SK-N-SH (cell line): ENCODE measurements at regions not wholly inside any gene's neighbourhood (a gene's known extent, or its start where the extent isn't known, plus 50 kb on each side); places are given as distances from the start of the nearest gene placed in this dataset.
"Not testable (repeated sequence)": the region's sequence is repeated elsewhere in the genome, so short reads cannot be mapped to it uniquely, and the experiment has no call there.

Experiments used
- CTCF ChIA-PET: fragments of 300-600, 350-600 bp; formaldehyde crosslinking; extraction: SDS; loops from one replicate; lab custom pipeline; 2021; lab: Yijun Ruan, JAX
- POLR2A ChIA-PET: fragments of 350-600 bp; sonication (Branson Sonifier 250); formaldehyde crosslinking; extraction: SDS; loops from one replicate; lab custom pipeline; 2020; ENCODE audit warnings: antibody characterized with exemption, inconsistent platforms; lab: Yijun Ruan, JAX
- DNase-seq: peaks from one replicate; pipeline ENCODE4 v3.0.0; 2012
- H2AFZ ChIP-seq: fragments of 200-600 bp; sonication (generic); 2 replicates; pipeline ENCODE4 v1.8.1; 2016; ENCODE audit warnings: antibody characterized with exemption, mild to moderate bottlenecking, low read depth
- H3F3A ChIP-seq: fragments of 200-600 bp; sonication (generic); replicated peaks from 2 replicates; pipeline ENCODE3; 2016; ENCODE audit warnings: antibody characterized with exemption, mild to moderate bottlenecking; ENCODE audit not compliant: insufficient read depth
- H3K27ac ChIP-seq, 2 experiments: fragments of 200-500 bp in 1 of 2; fragments of 200-600 bp in 1 of 2; sonication (Bioruptor generic) in 1 of 2; sonication (generic), shearing (Covaris generic) in 1 of 2; 2 replicates each; pipeline versions ENCODE4 v1.5.1 to v1.6.1; 2014 to 2016; ENCODE audit warnings: low read depth in 2 of 2, inconsistent platforms in 1 of 2, low read length in 1 of 2, mild to moderate bottlenecking in 1 of 2, mixed read lengths in 1 of 2
- H3K27me3 ChIP-seq: fragments of 200-600 bp; sonication (generic), shearing (Covaris generic); 2 replicates; pipeline ENCODE4 v1.6.1; 2016; ENCODE audit warnings: mixed run types; ENCODE audit not compliant: insufficient read depth
- H3K36me3 ChIP-seq, 2 experiments: fragments of 200-500 bp in 1 of 2; fragments of 200-600 bp in 1 of 2; sonication (Bioruptor generic) in 1 of 2; sonication (generic) in 1 of 2; replicated peaks in 1 of 2; 2 replicates each; pipeline versions ENCODE3 to v1.5.1; 2014 to 2016; ENCODE audit warnings: low read length in 1 of 2, mild to moderate bottlenecking in 1 of 2; ENCODE audit not compliant: insufficient read depth in 2 of 2, control insufficient read depth in 1 of 2
- H3K4me1 ChIP-seq, 2 experiments: fragments of 200-500 bp in 1 of 2; fragments of 200-600 bp in 1 of 2; sonication (Bioruptor generic) in 1 of 2; sonication (generic), shearing (Covaris generic) in 1 of 2; 2 replicates each; pipeline versions ENCODE4 v1.5.1 to v1.6.1; 2014 to 2016; ENCODE audit warnings: low read depth in 1 of 2, low read length in 1 of 2, mixed run types in 1 of 2; ENCODE audit not compliant: insufficient read depth in 2 of 2, control insufficient read depth in 1 of 2
- H3K4me2 ChIP-seq: fragments of 200-600 bp; sonication (generic), shearing (Covaris generic); 2 replicates; pipeline ENCODE4 v1.6.1; 2017; ENCODE audit warnings: mixed run types
- H3K4me3 ChIP-seq, 2 experiments: fragments of 200-500 bp in 1 of 2; fragments of 200-600 bp in 1 of 2; sonication (Bioruptor generic) in 1 of 2; sonication (generic), shearing (Covaris generic) in 1 of 2; 2 replicates each; pipeline versions ENCODE4 v1.5.1 to v1.8.1; 2014 to 2016; ENCODE audit warnings: low read depth in 2 of 2, inconsistent platforms in 1 of 2, low read length in 1 of 2, mild to moderate bottlenecking in 1 of 2, mixed read lengths in 1 of 2, moderate library complexity in 1 of 2
- H3K79me2 ChIP-seq: fragments of 200-600 bp; sonication (generic); 2 replicates; pipeline ENCODE4 v1.8.1; 2017; ENCODE audit warnings: mild to moderate bottlenecking; ENCODE audit not compliant: insufficient read depth
- H3K9ac ChIP-seq: fragments of 200-600 bp; sonication (generic); 2 replicates; pipeline ENCODE4 v1.6.1; 2017; ENCODE audit warnings: mixed run types
- H3K9me2 ChIP-seq: fragments of 200-600 bp; sonication (generic); 2 replicates; pipeline ENCODE4 v1.6.1; 2017; ENCODE audit warnings: mixed run types
- H3K9me3 ChIP-seq: fragments of 200-600 bp; sonication (generic); 2 replicates; pipeline ENCODE4 v1.6.1; 2017; ENCODE audit warnings: mixed run types, mild to moderate bottlenecking, moderate library complexity
- H4K20me1 ChIP-seq: fragments of 200-600 bp; sonication (generic); 2 replicates; pipeline ENCODE4 v1.6.1; 2017; ENCODE audit warnings: mild to moderate bottlenecking, mixed run types; ENCODE audit not compliant: insufficient read depth
- CHD2 ChIP-seq: fragments of 150-350 bp; IDR thresholded peaks from 2 replicates; pipeline ENCODE4 v1.6.1; 2018; ENCODE audit warnings: low read length; ENCODE audit not compliant: partially characterized antibody
- CTCF ChIP-seq: fragments of 200-600 bp; sonication (generic); IDR thresholded peaks from 2 replicates; pipeline ENCODE4 v1.6.1; 2017; ENCODE audit warnings: antibody characterized with exemption, mild to moderate bottlenecking, moderate library complexity
- EZH2phosphoT487 ChIP-seq: fragments of 200-600 bp; sonication (generic); IDR thresholded peaks from 2 replicates; pipeline ENCODE4 v1.6.1; 2017; ENCODE audit warnings: low read depth, mixed run types, mild to moderate bottlenecking, antibody characterized with exemption, moderate library complexity, borderline replicate concordance
- GATA2 ChIP-seq: sonication (generic); formaldehyde crosslinking; IDR thresholded peaks from 2 replicates; pipeline ENCODE4 v1.5.0; 2020; ENCODE audit warnings: mild to moderate bottlenecking, missing genetic modification reagents
- IRF3 ChIP-seq: fragments of 150-350 bp; IDR thresholded peaks from 2 replicates; pipeline ENCODE4 v1.6.1; 2016; ENCODE audit warnings: mild to moderate bottlenecking, low read depth, low read length
- NRF1 ChIP-seq: IDR thresholded peaks from 2 replicates; pipeline ENCODE4 v1.6.1; 2012; ENCODE audit warnings: low read depth, mild to moderate bottlenecking, low read length
- POLR2AphosphoS5 ChIP-seq: IDR thresholded peaks from 2 replicates; pipeline ENCODE4 v1.6.1; 2012; ENCODE audit warnings: low read depth, low read length
- ZBTB33 ChIP-seq: IDR thresholded peaks from 2 replicates; pipeline ENCODE4 v1.4.0; 2012; ENCODE audit warnings: low read depth, borderline replicate concordance
- WGBS: methylation state at CpG from one replicate; pipeline ENCODE4 v1.1.6; 2017; ENCODE audit warnings: low lambda C conversion rate; 5-methylcytosine and 5-hydroxymethylcytosine counted together

- no peak overlapping the region for H3K27ac ChIP-seq
- no peak overlapping the region for H2AFZ ChIP-seq
- H3K9me2 ChIP-seq = no peaks in the 10 kb centered on the region
- H3K79me2 ChIP-seq = no peaks in the 10 kb centered on the region
- H3K9ac ChIP-seq = no peak overlapping the region
- no peaks in the 10 kb centered on the region; a peak in 1 of 4 replicates for H3K4me1 ChIP-seq
- POLR2A ChIA-PET = no interaction called here
- whole genome bisulfite sequencing = 15% methylated on average over 2 of the region's 2 CpGs
- TF ChIP-seq NRF1 (no peak), IRF3 (no peak), ZBTB33 (no peak), GATA2 (CRISPR knock-in tag) (no peak), EZH2phosphoT487 (no peak), POLR2AphosphoS5 (no peak), CHD2 (no peak), CTCF (no peak)
- H3K9me3 ChIP-seq = 0 out of 2 replicates have a peak, but pooled peaks cover 3% of the 10 kb centered on the region
- CTCF ChIA-PET = no interaction called here
- no peaks in the 10 kb centered on the region for H3F3A ChIP-seq
- H3K36me3 ChIP-seq = no peaks in the 10 kb centered on the region
- no peak for DNase-seq
- no peaks in the 10 kb centered on the region for H4K20me1 ChIP-seq
- H3K27me3 ChIP-seq = no peaks in the 10 kb centered on the region
- no peak overlapping the region for H3K4me3 ChIP-seq
- H3K4me2 ChIP-seq = no peak overlapping the region
Observed at GRCh38 chr13:54034047-54034446, 1005.4 kb downstream of the OLFM4 start.

GRCh38 chr13:54057416-54057815, 1028.8 kb downstream of the OLFM4 start:
- H4K20me1 ChIP-seq, H3K36me3 ChIP-seq, H3K9ac ChIP-seq, H3K27me3 ChIP-seq, POLR2A ChIA-PET, H3K4me1 ChIP-seq, DNase-seq, H3K4me3 ChIP-seq, H3K79me2 ChIP-seq, H3K4me2 ChIP-seq, H2AFZ ChIP-seq, H3K9me3 ChIP-seq, H3K27ac ChIP-seq, H3F3A ChIP-seq, H3K9me2 ChIP-seq: not testable (repeated sequence)
- CTCF ChIA-PET = interaction anchor here (0.6 kb wide), 1 partner anchor 101 kb away, joined by 3 read pairs; no protein-coding TSS in a partner anchor
- WGBS = 23% methylated on average over 5 of the region's 5 CpGs

GRCh38 chr13:54069958-54070357, 1041.3 kb downstream of the OLFM4 start:
- H3K27ac ChIP-seq, H3K9ac ChIP-seq, DNase-seq, H3K9me2 ChIP-seq, CTCF ChIA-PET, H3K36me3 ChIP-seq, H3K4me2 ChIP-seq, H4K20me1 ChIP-seq, H3K4me3 ChIP-seq, H3K4me1 ChIP-seq, POLR2A ChIA-PET, H3F3A ChIP-seq, H2AFZ ChIP-seq, H3K27me3 ChIP-seq, H3K79me2 ChIP-seq: not testable (repeated sequence)
- H3K9me3 ChIP-seq = peaks cover 15% of the 10 kb centered on the region; the same call in 1 of the 2 replicates
- 28% methylated on average over 7 of the region's 8 CpGs for WGBS
